Medulla oblongata (tissue), 1 donor: ENCODE measurements at regions not wholly inside any gene's neighbourhood (a gene's known extent, or its start where the extent isn't known, plus 50 kb on each side); places are given as distances from the start of the nearest gene placed in this dataset.

Experiments used
- DNase-seq: peaks from one replicate; pipeline ENCODE4 v3.0.0-alpha.2; 2015; ENCODE audit errors: extremely low spot score

- DNase-seq, result no peak
These were observed 373.6 kb upstream of the TRIB2 start for GRCh38 chr2:12343141-12343540.

GRCh38 chr2:12347066-12347493, 369.7 kb upstream of the TRIB2 start:
- DNase-seq, result no peak

GRCh38 chr2:12348216-12348615, 368.5 kb upstream of the TRIB2 start:
- no peak for DNase-seq

- no peak for DNase-seq
These were observed 365.9 kb upstream of the TRIB2 start for GRCh38 chr2:12350821-12351220.

- DNase-seq, result no peak
These were observed 363.8 kb upstream of the TRIB2 start for GRCh38 chr2:12352889-12353288.

- no peak for DNase-seq
These were observed 355.2 kb upstream of the TRIB2 start for GRCh38 chr2:12361506-12361905.

- no peak for DNase-seq
These were observed 353.6 kb upstream of the TRIB2 start for GRCh38 chr2:12363138-12363537.

DNA sequence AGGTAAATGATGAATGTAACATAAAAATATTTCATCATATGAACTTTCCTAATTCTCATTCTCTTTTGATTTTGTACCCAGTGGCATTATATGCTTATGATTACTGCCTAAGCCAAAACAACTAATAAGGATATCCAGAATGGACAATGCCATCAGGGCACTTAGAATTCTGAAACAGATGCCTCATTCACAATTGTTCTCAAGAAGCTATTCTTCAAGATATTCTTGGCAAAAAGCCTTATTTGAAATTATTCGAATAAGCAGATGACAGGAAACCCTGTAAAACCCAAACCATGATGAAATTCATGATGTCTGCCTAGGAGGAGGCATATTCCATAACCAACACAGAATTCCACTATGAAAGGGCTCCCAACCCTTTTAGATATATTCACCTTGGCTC, 353.2 kb upstream of the TRIB2 start:
- peak; percentile 5 for DNase-seq

- no peak for DNase-seq
These were observed 347.2 kb upstream of the TRIB2 start for GRCh38 chr2:12369566-12369965.

DNA sequence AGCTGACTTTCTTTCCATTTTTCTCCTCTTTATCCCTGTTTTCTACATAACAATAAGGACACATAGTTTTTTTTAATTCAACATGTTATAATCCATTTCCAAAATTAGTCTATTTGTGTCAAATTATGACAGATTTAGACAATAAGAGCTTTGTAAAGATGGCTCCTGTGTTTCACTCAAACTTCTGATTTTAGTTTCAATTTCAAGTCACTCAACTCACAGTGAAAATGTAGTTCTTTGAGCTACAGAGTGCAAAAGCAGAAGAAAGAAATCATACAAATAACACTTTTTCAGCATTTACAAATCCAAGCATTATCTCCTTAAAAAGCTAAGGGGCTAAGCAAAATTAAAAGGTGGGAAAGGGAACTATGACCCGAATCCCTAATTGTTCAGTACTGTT, 340.7 kb upstream of the TRIB2 start:
- DNase-seq, result no peak

DNA sequence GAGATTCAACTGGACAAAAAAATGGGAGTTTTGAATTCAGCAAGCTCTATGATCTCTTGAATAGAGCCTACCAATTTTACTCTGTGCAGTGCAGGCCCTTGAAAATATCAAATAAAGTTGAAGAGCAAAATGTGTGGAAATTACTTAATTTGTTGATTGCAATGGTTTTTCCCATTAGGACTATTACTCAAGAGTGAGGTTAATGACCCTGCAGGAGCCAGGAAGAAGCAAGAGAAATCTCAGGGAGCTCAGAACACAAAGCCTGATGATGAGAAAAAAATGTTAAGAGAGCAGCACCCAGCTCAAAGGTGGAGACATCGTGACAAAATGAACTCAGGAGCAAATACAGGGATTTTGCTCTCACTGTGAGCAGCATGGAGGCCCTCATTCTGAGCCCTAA, 337.6 kb upstream of the TRIB2 start:
- DNase-seq, result no peak

GRCh38 chr2:12381543-12382325, 335.0 kb upstream of the TRIB2 start:
- DNase-seq, result no peak

- no peak for DNase-seq
These were observed 334.4 kb upstream of the TRIB2 start for GRCh38 chr2:12382366-12382765.

- DNase-seq, result no peak
These were observed 327.2 kb upstream of the TRIB2 start for GRCh38 chr2:12389344-12390045.

- DNase-seq, result no peak
These were observed 325.6 kb upstream of the TRIB2 start for GRCh38 chr2:12391116-12391515.

GRCh38 chr2:12396699-12397098, 320.0 kb upstream of the TRIB2 start:
- DNase-seq, result no peak

DNA sequence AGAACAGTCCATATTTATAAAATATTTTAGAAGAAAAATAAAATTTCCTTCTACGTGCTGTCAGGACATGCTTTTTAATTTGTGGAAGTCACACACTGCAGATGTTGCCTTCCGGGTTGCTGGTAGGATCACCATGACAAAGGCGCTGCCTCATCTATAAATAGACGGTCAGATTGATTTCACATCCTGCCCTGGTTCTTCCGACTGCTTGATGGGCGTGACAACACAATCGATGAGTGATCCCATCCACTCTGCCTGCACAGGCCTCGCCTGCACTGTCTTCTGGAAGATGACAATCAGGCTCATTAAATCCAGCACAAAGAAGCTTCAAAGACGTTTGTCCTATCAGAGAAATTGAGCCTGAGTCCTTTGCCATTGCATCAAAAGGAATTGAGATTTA, 318.9 kb upstream of the TRIB2 start:
- DNase-seq, result no peak

DNA sequence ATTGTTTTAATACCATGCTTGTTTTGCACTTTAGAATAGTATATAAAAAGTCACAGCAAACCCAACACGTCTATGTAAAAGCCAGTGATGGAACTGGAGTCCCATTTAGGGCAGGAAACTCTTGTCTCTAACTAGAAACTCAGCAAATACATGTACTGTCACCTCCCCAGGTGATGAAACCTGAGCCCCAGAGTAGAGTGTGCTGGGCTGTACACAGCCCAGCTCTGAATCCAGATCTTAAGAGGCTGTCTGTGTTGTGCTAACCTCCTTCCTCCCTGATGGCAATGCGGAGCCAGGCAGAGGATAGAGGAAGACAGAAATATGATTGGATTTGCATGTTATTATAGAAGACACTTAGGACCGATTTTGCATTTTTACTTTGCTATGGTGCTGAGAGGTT, 317.5 kb upstream of the TRIB2 start:
- no peak for DNase-seq

DNA sequence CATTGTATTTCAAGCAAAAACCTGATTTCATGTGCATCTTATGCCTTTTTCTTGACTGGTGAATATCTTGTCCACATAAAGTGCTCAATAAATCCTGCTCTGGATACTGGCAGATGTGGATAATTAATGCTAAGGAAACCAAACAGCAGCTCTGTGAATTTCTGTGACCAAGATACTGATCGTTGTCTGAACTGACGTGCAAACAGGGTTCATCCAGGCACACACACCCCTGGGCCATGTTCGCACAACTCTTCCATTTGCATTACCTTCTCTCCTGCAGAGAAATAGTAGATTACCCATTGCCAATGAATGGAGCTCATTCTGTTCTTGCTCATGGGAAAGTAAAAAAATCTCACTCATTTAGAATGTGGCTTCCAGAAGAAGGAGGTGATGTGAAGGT, 316.2 kb upstream of the TRIB2 start:
- no peak for DNase-seq

- DNase-seq, result no peak
These were observed 314.1 kb upstream of the TRIB2 start for GRCh38 chr2:12402440-12403139.

DNA sequence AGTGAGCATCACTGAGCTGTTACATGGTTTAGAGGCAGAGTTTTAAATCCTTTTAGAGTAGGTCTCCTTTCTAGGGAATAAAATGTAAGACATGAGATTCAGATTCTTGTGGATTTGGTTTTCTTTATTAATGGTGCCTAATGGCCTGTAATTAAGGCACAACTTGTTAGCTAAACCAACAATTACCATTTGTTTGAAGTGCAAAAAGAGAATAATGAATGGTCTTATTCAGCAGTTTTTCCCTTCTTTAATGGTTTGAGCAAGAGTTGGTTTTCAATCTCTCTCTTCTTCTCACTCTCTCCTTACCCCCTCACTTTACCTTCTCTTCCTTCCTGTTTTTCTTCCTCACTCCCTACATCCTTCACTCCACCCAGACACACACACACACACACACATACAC, 312.2 kb upstream of the TRIB2 start:
- no peak for DNase-seq

GRCh38 chr2:12407160-12407559, 309.6 kb upstream of the TRIB2 start:
- no peak for DNase-seq

GRCh38 chr2:12412898-12413305, 303.8 kb upstream of the TRIB2 start:
- no peak for DNase-seq
